Erythroblast (primary cell): ENCODE measurements at regions not wholly inside any gene's neighbourhood (a gene's known extent, or its start where the extent isn't known, plus 50 kb on each side); places are given as distances from the start of the nearest gene placed in this dataset.

Experiments
- GATA1 ChIP-seq: IDR thresholded peaks from 2 replicates; pipeline ENCODE4 v1.6.1; 2011; ENCODE audit warnings: low read depth, mild to moderate bottlenecking, control low read depth, low read length, moderate library complexity
- POLR2A ChIP-seq: IDR thresholded peaks from 2 replicates; pipeline ENCODE4 v1.6.1; 2011; ENCODE audit warnings: mild to moderate bottlenecking, low read length

DNA sequence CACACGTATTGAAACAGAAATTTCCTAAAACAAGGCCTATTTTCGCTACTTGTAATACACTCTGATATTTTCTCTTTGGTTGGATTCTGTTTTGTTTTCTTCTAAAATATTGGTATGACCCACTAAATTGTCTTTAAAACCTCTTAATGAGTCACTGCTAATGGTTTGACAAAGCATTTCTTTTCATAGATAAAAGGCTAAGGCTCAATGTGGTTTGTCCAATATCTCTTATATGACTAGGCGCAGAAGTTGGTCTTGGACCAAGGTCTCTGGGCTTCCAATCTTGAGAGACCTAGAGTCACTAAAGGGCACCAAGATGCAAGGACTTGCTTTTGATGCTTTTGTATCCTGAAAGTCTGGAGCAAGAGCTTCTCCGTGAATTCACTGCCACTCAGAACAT lies 498.2 kb upstream of the TCF4 start:
- TF ChIP-seq POLR2A (no peak), GATA1 (no peak)
